ENCODE measurements at regions not wholly inside any gene's neighbourhood (a gene's known extent, or its start where the extent isn't known, plus 50 kb on each side); places are given as distances from the start of the nearest gene placed in this dataset.
"Not testable (repeated sequence)": the region's sequence is repeated elsewhere in the genome, so short reads cannot be mapped to it uniquely, and the experiment has no call there.

DNA sequence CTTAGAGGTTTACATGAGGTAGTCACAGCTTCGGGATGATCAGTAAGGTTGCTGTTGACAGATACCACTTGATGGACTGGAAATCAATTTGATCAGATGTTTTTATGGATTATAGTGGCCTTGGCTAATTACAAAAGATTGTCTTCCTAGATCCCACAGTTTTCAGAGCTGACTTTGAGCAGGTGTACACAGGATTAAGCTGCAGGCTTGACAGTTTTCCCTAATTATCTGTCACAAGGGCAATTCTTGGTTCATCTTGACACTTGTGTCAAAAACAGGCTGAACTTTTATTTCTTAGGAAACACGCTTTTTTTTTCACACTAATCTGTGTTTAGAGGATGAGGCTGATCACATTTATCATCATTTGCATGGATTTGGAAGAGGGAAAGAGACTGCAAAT is 824.0 kb upstream of the PIK3C3 start:
- DNase-seq (ENCODE audit: low spot score), result no peak

DNA sequence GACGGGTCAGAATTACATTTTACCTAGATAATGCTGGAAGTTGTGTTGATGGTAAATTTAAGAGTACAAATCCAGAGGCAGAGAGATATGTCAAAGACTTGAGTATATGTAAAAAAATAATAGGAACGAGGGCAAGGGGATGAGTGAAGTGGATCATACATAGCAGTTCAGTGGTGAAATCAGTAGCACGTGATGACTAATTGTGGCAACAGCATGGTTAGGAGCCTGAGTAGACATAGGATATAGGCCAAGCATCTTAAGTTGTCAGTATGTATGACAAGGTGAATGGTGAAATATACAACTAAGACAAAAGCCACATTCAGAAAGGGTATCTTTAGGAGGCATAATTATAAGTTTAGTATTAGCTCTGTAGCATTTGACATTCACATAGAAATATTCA is 826.5 kb upstream of the PIK3C3 start:
- no peak for DNase-seq (ENCODE audit: low spot score)

DNA sequence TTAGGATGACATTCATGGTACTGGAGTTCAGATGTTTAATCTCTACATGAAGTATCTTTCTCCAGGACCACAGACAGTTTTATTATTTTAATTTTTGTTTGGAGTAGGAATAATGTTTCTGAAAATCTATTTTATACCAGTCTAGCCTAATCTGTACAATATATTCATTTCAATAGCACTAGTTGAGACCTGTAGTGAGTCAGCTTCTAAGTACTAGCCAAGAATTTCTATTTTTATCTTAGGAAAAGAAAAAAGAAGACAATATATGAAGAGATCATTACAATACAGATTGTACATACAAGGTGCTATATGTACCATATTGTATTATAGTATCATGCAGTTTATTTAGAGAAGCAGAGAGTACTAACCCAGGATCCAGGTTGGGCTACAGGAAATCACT is 826.9 kb upstream of the PIK3C3 start:
- DNase-seq (ENCODE audit: low spot score), result no peak

DNA sequence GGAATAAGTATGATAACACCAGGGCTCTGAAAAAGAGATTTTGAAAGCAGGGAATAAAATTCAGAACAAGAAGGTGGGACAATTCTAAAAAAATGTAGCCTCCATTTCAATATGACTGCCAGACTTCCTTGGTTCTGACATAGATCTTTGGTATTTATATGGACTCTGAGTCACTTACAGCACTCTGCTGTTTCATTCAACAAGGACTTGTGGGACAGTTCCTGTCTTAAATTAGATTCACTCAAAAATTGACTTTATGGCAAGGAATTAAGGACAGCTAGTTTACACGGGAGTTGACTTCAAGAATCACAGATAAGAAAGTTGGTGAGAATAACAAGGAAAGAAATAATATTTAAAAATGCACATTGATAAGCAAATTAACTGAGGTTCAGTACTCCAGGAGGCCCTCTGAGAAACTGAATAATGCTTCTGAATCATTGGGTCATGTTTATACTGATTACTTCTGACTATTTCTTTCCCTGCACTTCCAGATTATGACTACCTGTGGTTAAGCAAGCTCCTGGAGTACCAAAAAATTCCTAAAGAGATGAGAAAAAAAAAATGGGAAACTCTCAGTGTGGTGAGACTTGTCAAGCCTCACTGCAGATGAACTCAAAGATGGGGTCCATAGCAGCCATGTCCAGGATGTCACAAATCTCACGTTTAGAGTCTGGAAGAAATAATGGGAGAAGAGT is 828.3 kb upstream of the PIK3C3 start:
- DNase-seq (ENCODE audit: low spot score), result peak; percentile 67

DNA sequence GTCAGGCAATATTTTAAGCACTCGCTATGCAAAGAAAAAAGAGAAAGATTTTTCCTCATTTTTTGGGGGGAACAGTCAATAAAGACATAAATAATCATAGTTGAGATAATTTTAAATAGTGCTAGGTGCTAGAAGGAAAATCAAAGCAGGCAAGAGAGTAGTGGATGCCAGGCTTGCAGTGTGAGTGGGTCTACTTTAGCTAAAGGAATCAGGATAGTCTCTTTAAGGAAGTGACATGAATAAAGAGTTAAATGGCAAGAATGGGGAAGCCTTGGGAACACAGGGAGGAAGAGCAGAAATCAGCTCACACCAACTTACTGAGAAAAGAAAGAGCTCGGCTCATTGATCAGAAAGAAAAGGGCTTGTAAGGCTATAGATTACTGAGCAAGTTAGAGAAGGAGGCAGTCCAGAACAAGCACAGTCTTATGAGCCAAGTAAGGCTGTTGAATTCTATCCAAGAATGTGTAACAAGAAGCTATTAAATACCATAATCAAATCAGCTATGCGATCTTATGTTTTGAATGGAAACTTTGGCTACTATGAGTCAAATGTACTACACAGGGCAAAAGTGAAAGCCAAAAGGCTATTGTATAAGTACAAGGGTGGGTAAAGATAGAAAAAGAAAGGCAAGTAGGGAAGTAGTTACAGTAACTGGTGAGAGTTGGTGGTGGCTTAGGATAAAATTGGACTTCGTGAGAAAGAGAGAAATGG is 833.8 kb upstream of the PIK3C3 start:
- DNase-seq (ENCODE audit: low spot score), result peak; percentile 46

DNA sequence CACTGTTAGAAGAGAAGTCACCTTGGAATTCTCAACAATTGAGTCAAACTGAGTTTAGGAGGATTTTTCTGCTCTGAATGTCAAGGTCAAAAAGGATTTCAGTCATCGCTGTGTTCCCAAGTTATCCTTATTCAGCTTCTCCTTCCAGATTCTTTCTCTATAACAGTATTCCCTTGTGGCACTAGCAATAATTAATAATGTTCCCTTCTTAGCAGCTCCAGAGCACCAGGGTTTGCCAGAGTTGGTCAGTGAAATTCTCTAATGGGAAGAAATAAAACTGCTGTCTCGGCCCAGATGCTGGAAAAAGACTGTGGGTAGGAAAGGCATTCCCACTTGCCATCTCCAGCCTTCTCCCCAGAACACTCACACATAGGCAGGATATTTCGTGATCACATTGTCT is 836.0 kb upstream of the PIK3C3 start:
- no peak for DNase-seq (ENCODE audit: low spot score)

DNA sequence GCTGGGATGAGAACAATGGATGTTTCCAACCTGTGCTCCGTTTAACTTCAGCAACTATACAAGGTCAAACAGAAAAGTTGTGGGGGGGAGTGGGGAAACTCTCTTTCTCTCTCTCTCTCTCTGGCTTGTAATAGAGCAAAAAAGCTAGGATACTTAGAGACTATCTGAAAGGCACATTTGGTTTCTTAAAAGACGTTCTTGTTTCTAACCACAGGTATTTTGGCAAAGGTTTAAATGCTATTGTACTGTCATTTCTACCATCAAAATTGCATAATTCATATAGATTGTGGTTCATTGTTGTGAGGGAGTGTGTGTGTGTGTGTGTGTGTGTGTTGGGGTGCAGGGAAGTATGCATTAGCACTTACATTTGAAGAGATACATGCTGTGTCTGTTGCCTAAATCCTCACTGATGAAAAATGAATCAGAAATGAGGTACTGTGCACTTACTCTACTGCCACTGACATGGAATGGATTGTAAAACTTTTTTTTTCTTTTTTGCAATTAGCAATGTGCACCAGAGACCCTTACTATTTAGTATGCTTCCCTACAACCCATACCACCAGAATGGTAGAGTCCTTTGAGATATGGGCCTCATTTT is 841.0 kb upstream of the PIK3C3 start:
- peak; percentile 30 for DNase-seq (ENCODE audit: low spot score)

DNA sequence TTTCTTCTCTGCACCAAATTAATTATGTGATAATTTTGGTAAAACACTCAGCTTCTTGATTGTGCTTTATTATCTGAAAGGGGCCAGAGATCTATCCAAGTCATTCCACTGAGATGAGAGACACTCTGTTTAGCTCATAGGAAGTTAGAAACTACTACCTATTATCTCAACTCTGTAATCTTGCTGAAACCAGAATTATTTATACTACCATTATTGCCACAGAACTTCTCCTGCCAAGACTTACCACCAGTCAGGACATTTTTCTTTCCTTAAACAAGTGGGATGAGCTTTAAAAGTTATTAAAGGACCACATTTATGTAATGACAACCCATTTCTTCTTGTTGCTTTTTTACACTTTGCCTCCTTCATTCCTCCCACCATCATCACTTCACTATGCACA is 855.6 kb upstream of the PIK3C3 start:
- DNase-seq (ENCODE audit: low spot score), result no peak

DNA sequence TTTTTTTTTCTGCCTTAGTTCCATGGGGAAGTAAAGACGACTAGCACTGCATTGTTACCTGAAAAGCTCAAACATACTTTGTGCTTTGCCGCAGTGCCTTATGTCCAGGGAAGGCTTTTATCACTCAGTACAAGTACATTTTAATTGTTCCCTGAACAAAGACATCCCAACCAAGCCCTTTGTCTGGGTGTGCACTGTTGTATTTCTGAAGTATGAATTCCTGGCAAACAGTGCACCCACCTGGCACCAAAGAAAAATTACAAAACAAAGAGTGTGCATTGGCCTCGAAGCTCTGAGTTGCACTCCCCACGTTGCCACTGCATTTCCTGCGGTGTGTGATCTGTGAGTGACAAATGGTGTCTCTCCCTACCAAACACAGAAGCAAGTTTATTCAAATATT is 858.5 kb upstream of the PIK3C3 start:
- peak; percentile 30 for DNase-seq (ENCODE audit: low spot score)

DNA sequence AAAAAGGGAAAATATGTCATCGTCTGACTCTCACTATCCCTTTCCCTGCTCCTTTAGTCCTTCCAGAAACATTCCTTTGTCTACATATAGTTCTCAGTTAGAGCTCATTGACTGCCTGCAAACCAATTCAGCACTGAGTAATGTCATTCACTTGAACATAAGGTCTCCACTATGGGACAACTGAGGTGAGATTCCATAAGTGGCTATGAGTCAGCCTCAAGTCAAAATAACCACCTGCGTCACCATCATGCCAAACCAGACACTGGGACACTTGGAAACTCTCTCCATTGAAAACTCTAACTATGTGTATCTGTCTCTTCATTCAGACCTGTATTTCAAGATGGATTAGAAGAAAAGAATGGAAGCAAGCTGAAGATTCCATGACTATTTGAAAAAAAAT is 878.0 kb upstream of the PIK3C3 start:
- no peak for DNase-seq (ENCODE audit: low spot score)

DNA sequence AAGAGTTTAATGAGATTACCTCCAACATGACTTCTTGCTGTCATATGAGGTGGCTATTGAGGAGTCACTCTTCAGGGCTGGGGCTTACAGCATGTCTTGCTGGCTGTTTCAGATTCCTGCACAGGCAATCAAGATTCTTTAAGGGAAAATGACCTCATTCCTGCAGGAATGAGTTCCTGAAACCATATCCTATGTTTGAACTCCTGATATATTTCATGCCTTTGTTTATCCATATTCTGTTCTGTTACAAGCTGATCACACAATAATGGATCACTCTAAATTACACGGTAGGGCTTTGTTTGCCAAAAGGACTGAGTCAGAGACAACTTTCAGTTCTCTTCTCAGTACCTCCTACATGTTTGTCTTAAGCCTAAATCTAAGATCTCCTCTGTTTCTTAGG is 879.8 kb upstream of the PIK3C3 start:
- peak; percentile 46 for DNase-seq (ENCODE audit: low spot score)

DNA sequence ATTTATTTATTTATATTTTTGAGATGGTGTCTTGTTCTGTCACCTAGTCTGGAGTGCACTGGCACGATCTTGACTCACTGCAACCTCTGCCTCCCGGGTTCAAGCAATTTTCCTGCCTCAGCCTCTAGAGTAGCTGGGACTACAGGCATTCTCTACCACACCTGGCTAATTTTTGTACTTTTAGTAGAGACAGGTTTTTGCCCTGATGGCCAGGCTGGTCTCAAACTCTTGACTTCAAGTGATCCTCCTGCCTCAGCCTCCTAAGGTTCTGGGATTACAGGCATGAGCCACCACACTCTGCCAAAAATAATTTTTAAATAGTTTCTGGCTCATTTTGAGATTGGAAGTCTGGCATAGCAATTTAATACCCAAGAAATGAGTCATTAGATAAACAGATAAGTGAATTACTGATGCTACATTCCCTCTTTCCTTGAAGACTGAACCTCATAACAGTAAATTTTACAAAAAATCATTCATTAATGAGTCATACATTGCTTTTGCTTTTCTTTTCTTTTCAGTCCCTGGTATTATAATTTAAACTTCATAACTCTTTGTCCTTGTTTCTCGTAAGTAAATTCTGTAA is 881.6 kb upstream of the PIK3C3 start:
- DNase-seq (ENCODE audit: low spot score), result peak; percentile 66

DNA sequence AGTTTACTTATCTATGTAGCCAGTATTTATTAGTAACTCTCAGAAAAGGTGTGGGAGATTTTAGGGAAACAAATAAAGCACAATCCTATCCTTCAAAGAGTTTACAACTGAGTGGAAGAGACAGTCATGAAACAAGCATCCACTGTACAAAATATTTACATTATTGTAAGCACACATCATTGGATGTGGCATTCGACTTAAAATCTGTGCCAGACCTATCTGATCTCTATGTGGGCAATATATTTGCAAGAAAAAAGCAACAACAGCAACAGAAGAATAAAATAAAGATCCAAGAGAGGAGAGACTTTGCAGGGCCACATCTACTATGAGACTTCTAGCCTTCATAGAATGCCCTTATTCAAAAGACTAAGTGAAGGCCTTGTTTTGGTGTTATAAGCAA is 882.1 kb upstream of the PIK3C3 start:
- no peak for DNase-seq (ENCODE audit: low spot score)

DNA sequence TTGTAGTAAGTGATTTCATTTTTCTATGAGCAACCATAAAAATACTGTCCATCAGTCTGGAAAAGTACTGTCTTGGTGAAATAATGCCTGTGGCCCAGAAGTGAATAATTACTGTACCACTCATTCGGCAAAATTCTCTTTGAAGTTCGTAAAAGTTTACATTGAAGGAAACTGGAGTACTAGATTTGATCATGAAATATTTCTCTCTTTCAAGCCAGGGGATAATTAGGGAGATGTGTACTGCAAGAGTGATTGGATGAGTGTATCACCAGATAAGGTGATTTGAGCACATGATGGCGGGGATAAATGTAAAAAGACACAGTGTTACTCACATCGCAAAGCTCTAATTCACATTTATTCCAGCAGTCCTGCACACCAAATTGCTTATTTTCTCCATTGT is 883.2 kb upstream of the PIK3C3 start:
- DNase-seq (ENCODE audit: low spot score), result no peak

DNA sequence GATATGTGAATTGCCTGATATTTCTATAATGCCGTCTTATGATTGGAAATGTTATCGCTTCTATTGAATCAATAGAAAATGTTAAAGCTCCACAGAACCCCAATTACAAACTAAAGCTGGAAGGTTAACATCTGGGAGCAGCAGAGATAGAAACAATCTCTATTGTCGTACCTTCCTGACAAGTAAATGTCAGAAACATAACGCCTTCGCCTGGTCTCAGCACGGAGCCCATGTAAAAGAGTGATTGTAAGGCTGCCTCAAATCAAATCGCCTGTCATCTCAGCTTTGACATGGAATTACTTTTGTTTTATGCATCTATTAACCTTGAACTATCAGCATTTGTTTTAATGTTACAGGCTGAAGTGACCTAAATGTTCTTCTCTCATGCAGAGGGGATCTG is 885.9 kb upstream of the PIK3C3 start:
- DNase-seq (ENCODE audit: low spot score), result no peak

DNA sequence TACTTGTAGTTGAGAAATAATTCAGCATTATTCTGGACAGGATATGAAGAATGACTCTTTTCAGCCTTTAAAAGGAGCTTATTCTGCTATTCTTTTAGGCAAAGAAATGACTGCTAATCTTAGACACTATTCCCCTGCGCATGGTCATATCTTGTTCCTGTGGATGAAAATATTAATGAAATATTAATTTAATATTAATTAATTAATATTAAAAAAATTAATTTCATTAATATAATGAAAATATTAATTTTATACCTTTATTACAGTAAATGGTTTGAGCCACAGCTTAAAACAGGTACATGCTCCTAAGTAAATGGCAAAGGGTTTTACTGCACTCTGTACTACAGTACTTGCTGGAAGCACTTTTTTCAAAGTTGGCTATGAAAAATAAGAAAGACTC is 890.1 kb upstream of the PIK3C3 start:
- DNase-seq (ENCODE audit: low spot score), result no peak

DNA sequence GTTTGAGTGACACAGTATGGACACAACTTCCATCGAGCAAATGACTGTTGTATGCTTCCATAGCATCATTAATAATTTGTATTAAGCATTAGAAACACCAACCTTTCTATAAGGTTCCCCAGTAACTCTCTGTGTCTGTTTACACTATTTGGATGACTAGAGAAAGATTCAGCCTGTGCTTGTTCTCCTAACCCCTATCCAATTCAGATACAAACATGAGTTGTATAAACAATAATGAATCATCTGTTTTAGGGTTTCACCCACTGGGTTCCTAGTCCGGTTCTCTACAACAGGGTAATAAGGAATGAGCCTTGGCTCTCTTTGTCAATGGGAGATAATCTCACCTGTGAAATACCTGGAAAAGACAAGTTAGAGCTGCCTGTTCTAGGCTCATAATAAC is 894.1 kb upstream of the PIK3C3 start:
- no peak for DNase-seq (ENCODE audit: low spot score)

DNA sequence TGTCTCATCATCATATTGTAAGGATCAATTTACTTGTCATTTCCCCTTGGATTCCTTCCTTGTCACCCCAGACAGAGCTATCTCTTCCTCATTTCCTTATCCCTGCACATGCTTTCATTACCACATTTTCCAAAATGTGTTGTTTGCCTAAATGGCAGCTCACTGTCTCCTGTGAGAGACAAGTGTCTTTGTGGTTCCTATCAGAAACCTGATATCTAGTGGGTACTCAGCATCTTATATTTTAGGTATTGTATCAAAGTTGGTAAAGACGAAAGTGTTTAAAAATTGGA is 896.0 kb upstream of the PIK3C3 start:
- no peak for DNase-seq (ENCODE audit: low spot score)

DNA sequence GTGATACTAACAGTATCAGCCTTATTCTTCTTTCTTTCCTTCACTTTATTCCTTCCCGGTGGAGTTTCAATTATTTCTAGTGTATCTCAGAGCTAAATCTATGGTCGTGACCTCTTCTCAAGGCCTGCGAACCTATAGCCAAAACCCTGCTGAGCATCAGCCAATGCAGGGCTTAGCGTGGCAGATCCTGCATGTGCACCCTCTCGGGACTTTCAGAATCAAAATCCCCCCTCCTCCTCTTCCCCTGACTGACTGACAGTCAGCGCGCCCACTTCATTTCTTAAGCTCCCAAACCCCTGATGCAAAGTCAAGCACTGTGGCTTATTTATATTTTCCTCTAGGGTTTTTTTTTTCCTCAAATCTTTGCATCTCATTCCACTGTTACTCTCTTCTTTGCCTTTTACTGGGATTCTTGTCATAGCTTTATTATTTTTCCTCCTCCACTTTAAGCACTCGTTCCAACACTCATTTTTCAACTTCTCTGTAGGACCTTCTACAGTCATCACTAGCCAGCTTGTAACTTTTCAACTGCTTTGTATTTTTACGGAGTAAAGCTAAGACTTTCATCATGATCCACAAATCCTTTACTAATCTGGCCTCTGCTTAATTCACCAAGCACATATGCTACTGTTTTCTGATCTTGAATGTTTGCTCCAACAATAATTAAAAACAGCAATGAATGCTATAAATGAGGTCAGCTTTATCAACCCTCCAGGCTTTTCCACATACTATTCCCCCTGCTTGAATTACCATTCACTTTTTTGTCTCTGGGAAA is 896.5 kb upstream of the PIK3C3 start:
- DNase-seq (ENCODE audit: low spot score), result no peak

DNA sequence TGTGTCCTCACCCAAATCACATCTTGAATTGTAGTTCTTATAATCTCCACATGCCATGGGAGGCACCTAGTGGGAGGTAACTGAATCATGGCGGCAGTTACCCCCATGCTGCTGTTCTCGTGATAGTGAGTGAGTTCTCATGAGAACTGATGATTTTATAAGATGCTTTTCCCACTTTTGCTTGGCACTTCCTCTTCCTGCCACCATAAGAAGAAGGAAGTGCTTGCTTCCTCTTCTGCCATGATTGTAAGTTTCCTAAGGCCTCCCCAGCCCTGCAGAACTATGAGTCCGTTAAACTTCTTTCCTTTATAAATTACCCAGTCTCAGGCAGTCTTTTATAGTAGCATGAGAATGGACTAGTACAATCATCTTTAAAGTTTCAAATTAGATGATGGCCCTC is 902.4 kb upstream of the PIK3C3 start:
- no peak for DNase-seq (ENCODE audit: low spot score)

DNA sequence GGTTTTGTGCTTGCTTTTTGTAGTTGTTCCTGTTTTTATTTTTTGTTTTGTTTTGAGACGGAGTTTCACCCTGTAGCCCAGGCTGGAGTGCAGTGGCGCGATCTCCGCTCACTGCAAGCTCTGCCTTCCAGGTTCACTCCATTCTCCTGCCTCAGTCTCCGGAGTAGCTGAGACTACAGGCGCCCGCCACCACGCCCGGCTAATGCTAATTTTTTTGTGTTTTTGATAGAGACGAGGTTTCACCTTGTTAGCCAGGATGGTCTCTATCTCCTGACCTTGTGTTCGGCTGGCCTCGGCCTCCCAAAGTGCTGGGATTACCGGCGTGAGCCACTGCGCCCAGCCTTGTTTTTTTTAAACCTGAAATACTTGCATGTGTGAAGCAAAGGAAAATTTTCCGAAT is 908.8 kb upstream of the PIK3C3 start:
- DNase-seq (ENCODE audit: low spot score), result not testable (repeated sequence)

DNA sequence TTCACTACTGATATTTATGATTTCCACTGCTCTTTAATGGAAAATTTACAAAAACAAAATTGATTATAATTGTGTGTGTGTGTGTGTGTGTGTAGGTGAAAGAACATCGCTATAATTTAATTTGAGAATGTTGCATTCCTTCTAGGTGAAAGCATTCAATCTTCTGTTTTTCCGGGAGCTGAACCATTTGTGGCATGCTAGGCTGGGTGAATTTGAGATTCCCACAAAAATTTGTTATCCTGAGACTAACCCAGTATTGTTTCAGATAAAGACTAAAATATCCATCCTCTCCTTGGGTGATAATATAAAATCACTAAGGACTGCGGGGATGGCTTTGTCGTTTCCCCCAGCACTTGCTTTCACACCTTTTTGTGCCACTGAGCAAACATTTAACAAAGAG is 911.2 kb upstream of the PIK3C3 start:
- DNase-seq (ENCODE audit: low spot score), result no peak

DNA sequence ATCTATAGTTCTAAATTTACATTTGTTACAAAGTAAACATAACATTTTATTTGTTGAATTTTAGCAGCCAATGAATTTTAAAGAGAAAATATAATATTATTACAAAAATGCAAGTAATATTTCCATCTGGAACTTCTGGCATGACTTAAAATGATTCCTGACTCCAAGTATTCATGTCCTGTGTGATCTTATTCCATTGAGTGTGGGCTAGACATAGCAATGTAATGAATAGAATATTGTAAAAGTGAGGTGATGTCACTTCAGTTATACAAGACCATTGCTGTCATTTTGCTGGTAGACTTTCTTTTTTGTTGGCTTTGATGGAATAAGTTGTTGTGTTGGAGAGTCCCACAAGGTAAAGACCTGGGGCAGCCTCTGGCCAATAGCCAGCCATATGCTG is 912.2 kb upstream of the PIK3C3 start:
- DNase-seq (ENCODE audit: low spot score), result no peak

Measured in AG08395 (cell line).